SU-DHL-6 (cell line): ENCODE measurements at regions not wholly inside any gene's neighbourhood (a gene's known extent, or its start where the extent isn't known, plus 50 kb on each side); places are given as distances from the start of the nearest gene placed in this dataset.

ENCODE experiments used
- H2AFZ ChIP-seq: fragments of 200-600 bp; sonication (generic); 2 replicates; pipeline ENCODE4 v1.6.1; 2014; ENCODE audit warnings: low read depth, mild to moderate bottlenecking, moderate library complexity, mixed read lengths, antibody characterized with exemption, low read length; ENCODE audit not compliant: severe bottlenecking
- H3F3A ChIP-seq: fragments of 200-600 bp; shearing (Covaris generic); 2 replicates; pipeline ENCODE4 v1.6.0; 2016; ENCODE audit warnings: antibody characterized with exemption, mild to moderate bottlenecking; ENCODE audit not compliant: insufficient read depth
- H3K27ac ChIP-seq: fragments of 200-600 bp; sonication (generic); 2 replicates; pipeline ENCODE4 v1.5.1; 2016; ENCODE audit warnings: low read depth, mild to moderate bottlenecking, low read length, moderate library complexity, mixed read lengths
- H3K27me3 ChIP-seq: fragments of 200-600 bp; sonication (generic), shearing (Covaris generic); 2 replicates; pipeline ENCODE4 v1.6.0; 2014; ENCODE audit warnings: mild to moderate bottlenecking, low read length
- H3K36me3 ChIP-seq: fragments of 200-600 bp; sonication (generic); 2 replicates; pipeline ENCODE4 v1.6.1; 2014; ENCODE audit warnings: mild to moderate bottlenecking, low read length, mixed read lengths
- H3K4me2 ChIP-seq: fragments of 300-600, 200-600 bp; shearing (Covaris generic), sonication (generic); 2 replicates; pipeline ENCODE4 v1.6.0; 2014; ENCODE audit warnings: low read length, low read depth, mild to moderate bottlenecking; ENCODE audit not compliant: poor library complexity, severe bottlenecking
- H3K4me3 ChIP-seq: fragments of 200-600 bp; sonication (generic); 2 replicates; pipeline ENCODE4 v1.5.1; 2014; ENCODE audit warnings: antibody characterized with exemption, low read length, mild to moderate bottlenecking, mixed read lengths; ENCODE audit not compliant: insufficient read depth, poor library complexity, severe bottlenecking
- H3K79me2 ChIP-seq: fragments of 200-600 bp; sonication (generic); 2 replicates; pipeline ENCODE4 v1.6.1; 2014; ENCODE audit warnings: mild to moderate bottlenecking, low read length, moderate library complexity; ENCODE audit not compliant: insufficient read depth
- H3K9ac ChIP-seq: fragments of 200-600 bp; sonication (generic); 2 replicates; pipeline ENCODE4 v1.7.0; 2014; ENCODE audit warnings: mild to moderate bottlenecking, low read length
- H3K9me2 ChIP-seq: fragments of 200-600 bp; sonication (generic); replicated peaks from 2 replicates; pipeline ENCODE4 v1.6.1; 2014; ENCODE audit warnings: low read length; ENCODE audit not compliant: insufficient read depth
- H3K9me3 ChIP-seq: fragments of 200-600 bp; sonication (generic); 2 replicates; pipeline ENCODE4 v1.6.1; 2014; ENCODE audit warnings: low read length, mixed read lengths; ENCODE audit not compliant: insufficient read depth
- H4K20me1 ChIP-seq: fragments of 200-600 bp; sonication (generic); 2 replicates; pipeline ENCODE4 v1.6.1; 2014; ENCODE audit warnings: low read depth, mild to moderate bottlenecking, antibody characterized with exemption, low read length, moderate library complexity, mixed read lengths
- CTCF ChIP-seq: fragments of 200-600 bp; sonication (generic); IDR thresholded peaks from one replicate; pipeline ENCODE4 v1.5.1; 2017; ENCODE audit warnings: antibody characterized with exemption, mild to moderate bottlenecking, low read length, moderate library complexity; ENCODE audit not compliant: insufficient read depth, poor library complexity, severe bottlenecking
- EZH2phosphoT487 ChIP-seq: fragments of 200-600 bp; sonication (generic), shearing (Covaris generic); conservative IDR thresholded peaks from 2 replicates; pipeline ENCODE4 v1.6.1; 2018; ENCODE audit warnings: mild to moderate bottlenecking, antibody characterized with exemption, low read length, moderate library complexity, mixed read lengths

GRCh38 chr21:14603202-14603601 lies 57.1 kb upstream of the SAMSN1 start:
- Histone ChIP-seq H3K79me2 (no peaks in the 10 kb centered on the region), H3K36me3 (no peaks in the 10 kb centered on the region), H3K27me3 (no peaks in the 10 kb centered on the region), H3K9ac (no peak overlapping the region), H3K4me2 (peak overlapping the region; percentile 50), H3K27ac (no peak overlapping the region), H3K9me2 (no peaks in the 10 kb centered on the region), H2AFZ (peak overlapping the region; percentile 37), H3F3A (no peaks in the 10 kb centered on the region), H3K4me3 (no peak overlapping the region), H4K20me1 (no peaks in the 10 kb centered on the region), H3K9me3 (no peaks in the 10 kb centered on the region)
- no peak for TF ChIP-seq EZH2phosphoT487
- TF ChIP-seq CTCF, result no peak

- peak overlapping the region; percentile 72 for H2AFZ ChIP-seq
- H3K4me2 ChIP-seq, result peak overlapping the region; percentile 50
- H3K79me2 ChIP-seq, result no peaks in the 10 kb centered on the region
- no peak overlapping the region for H3K27ac ChIP-seq
- H3K9ac ChIP-seq, result 0 out of 2 replicates have a peak overlapping the region, but pooled peaks have one; percentile 10
- no peaks in the 10 kb centered on the region for H3K9me3 ChIP-seq
- H4K20me1 ChIP-seq, result no peaks in the 10 kb centered on the region
- no peaks in the 10 kb centered on the region for H3K36me3 ChIP-seq
- no peaks in the 10 kb centered on the region for H3F3A ChIP-seq
- TF ChIP-seq EZH2phosphoT487, result no peak
- no peaks in the 10 kb centered on the region for H3K9me2 ChIP-seq
- H3K27me3 ChIP-seq, result no peaks in the 10 kb centered on the region
- H3K4me3 ChIP-seq, result no peak overlapping the region
Measured at GRCh38 chr21:14602382-14602958, 56.4 kb upstream of the SAMSN1 start.

GRCh38 chr21:14600569-14601297 lies 54.6 kb upstream of the SAMSN1 start:
- no peak overlapping the region for H2AFZ ChIP-seq
- H3K9ac ChIP-seq, result no peak overlapping the region
- no peaks in the 10 kb centered on the region for H3K9me3 ChIP-seq
- H4K20me1 ChIP-seq, result no peaks in the 10 kb centered on the region
- H3K79me2 ChIP-seq, result no peaks in the 10 kb centered on the region
- H3K27me3 ChIP-seq, result no peaks in the 10 kb centered on the region
- no peak overlapping the region for H3K4me3 ChIP-seq
- H3K9me2 ChIP-seq, result no peaks in the 10 kb centered on the region
- TF ChIP-seq CTCF, result no peak
- TF ChIP-seq EZH2phosphoT487, result no peak
- no peaks in the 10 kb centered on the region for H3K36me3 ChIP-seq
- no peaks in the 10 kb centered on the region for H3F3A ChIP-seq
- no peak overlapping the region for H3K27ac ChIP-seq
- no peak overlapping the region for H3K4me2 ChIP-seq

GRCh38 chr21:14598065-14598464 lies 52.0 kb upstream of the SAMSN1 start:
- H3K79me2 ChIP-seq, result no peaks in the 10 kb centered on the region
- no peaks in the 10 kb centered on the region for H3F3A ChIP-seq
- no peak overlapping the region for H3K27ac ChIP-seq
- no peak for TF ChIP-seq CTCF
- no peaks in the 10 kb centered on the region for H3K36me3 ChIP-seq
- H3K4me3 ChIP-seq, result no peak overlapping the region
- H3K9me2 ChIP-seq, result no peaks in the 10 kb centered on the region
- H3K9ac ChIP-seq, result no peak overlapping the region
- H4K20me1 ChIP-seq, result no peaks in the 10 kb centered on the region
- H3K4me2 ChIP-seq, result no peak overlapping the region
- no peaks in the 10 kb centered on the region for H3K9me3 ChIP-seq
- no peak overlapping the region for H2AFZ ChIP-seq
- no peaks in the 10 kb centered on the region for H3K27me3 ChIP-seq
